ENCODE measurements at regions not wholly inside any gene's neighbourhood (a gene's known extent, or its start where the extent isn't known, plus 50 kb on each side); places are given as distances from the start of the nearest gene placed in this dataset.

DNA sequence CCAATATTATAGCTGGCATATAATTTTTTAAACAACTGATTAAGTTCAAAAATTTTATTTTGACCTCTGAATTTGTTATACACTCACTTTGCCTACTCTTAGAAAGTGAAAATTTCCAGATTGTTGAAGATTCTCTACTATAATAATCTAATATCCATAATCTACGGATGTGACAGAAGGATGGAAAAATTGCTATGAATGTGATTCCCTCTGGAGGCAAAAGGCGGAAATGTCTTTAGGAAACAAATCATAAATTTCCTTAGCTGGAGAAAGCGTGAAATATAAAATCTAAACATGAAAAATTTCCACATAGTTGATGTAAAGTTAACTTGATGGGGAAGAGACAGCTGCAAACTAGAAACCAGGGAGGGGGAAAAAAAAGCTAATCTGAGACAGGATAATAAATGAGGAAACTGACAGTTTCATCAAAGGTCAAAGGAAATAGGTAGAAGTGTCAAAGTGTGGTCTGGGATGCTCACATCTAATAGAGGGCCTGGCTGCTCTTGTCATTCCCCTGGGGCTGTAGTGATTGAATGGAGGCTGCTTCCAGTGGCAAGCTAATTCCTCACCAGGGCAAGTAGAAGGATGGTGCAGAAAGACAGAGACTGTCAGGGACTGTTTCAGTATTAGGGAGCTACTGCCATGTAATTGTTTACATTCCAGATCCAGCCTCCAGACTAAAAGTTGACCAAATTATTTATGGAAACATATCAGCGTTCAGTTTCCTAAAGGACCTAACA is 264.5 kb downstream of the SDHAF3 start:
- DNase-seq (ENCODE audit: low read depth): no peak
- no peak overlapping the region for H3K4me3 ChIP-seq (ENCODE audit: low read depth, low read length)
- no peaks in the 10 kb centered on the region for H3K36me3 ChIP-seq (ENCODE audit: control insufficient read depth, insufficient read depth, low read length)
- no peaks in the 10 kb centered on the region for H3K27me3 ChIP-seq (ENCODE audit: control insufficient read depth, insufficient read depth, low read length)
- TF ChIP-seq, protein P1, sequence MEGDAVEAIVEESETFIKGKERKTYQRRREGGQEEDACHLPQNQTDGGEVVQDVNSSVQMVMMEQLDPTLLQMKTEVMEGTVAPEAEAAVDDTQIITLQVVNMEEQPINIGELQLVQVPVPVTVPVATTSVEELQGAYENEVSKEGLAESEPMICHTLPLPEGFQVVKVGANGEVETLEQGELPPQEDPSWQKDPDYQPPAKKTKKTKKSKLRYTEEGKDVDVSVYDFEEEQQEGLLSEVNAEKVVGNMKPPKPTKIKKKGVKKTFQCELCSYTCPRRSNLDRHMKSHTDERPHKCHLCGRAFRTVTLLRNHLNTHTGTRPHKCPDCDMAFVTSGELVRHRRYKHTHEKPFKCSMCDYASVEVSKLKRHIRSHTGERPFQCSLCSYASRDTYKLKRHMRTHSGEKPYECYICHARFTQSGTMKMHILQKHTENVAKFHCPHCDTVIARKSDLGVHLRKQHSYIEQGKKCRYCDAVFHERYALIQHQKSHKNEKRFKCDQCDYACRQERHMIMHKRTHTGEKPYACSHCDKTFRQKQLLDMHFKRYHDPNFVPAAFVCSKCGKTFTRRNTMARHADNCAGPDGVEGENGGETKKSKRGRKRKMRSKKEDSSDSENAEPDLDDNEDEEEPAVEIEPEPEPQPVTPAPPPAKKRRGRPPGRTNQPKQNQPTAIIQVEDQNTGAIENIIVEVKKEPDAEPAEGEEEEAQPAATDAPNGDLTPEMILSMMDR (IDR thresholded peaks at IDR 0.05; ENCODE audit: insufficient read depth, low read length, poor library complexity, severe bottlenecking): no peak

- Histone ChIP-seq H3K36me3 (ENCODE audit: control insufficient read depth, insufficient read depth, low read length) (no peaks in the 10 kb centered on the region), H3K27me3 (ENCODE audit: control insufficient read depth, insufficient read depth, low read length) (no peaks in the 10 kb centered on the region), H3K4me3 (ENCODE audit: low read depth, low read length) (no peak overlapping the region)
- TF ChIP-seq, protein P1 (IDR thresholded peaks at IDR 0.05; ENCODE audit: insufficient read depth, low read length, poor library complexity, severe bottlenecking): no peak
- no peak for DNase-seq (ENCODE audit: low read depth)
Observed at GRCh38 chr7:97390052-97390451, 272.6 kb downstream of the SDHAF3 start.

DNA sequence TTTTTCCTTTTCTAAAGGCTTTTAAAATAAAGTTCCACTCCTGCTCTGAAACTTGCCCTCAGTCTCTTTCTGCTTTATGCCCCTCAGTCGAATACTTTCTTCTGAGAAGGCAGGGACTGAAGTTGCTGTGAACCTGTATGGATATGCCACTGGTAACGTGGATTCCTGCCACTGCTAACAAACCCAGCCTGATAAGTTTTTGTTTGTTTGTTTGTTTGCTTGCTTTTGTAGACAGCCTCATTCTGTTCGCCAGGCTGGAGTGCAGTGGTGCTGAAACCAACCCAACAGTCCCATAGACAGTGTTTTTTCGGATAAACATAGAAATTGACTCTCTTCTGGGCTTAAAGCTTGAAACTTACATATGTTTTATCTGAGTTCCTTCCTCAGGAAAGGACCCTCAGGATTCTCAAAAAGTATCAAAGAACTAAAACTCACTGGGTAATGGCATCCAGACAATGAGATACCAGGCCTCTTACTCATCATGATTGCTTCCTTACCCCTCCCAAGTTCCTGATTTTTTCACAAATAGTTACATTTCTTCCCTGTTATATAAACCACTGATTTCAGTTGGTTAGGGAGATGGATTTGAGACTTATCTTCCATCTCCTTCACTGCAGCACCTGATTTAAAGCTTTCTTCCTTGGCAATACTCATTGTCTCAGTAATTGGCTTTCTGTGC is 273.6 kb downstream of the SDHAF3 start:
- Histone ChIP-seq H3K36me3 (ENCODE audit: control insufficient read depth, insufficient read depth, low read length) (no peaks in the 10 kb centered on the region), H3K4me3 (ENCODE audit: low read depth, low read length) (no peak overlapping the region), H3K27me3 (ENCODE audit: control insufficient read depth, insufficient read depth, low read length) (no peaks in the 10 kb centered on the region)
- TF ChIP-seq, protein P1 (IDR thresholded peaks at IDR 0.05; ENCODE audit: insufficient read depth, low read length, poor library complexity, severe bottlenecking): no peak
- DNase-seq (ENCODE audit: low read depth): no peak

- H3K36me3 ChIP-seq (ENCODE audit: control insufficient read depth, insufficient read depth, low read length): no peaks in the 10 kb centered on the region
- no peak for DNase-seq (ENCODE audit: low read depth)
- TF ChIP-seq, protein P1 (IDR thresholded peaks at IDR 0.05; ENCODE audit: insufficient read depth, low read length, poor library complexity, severe bottlenecking): no peak
- no peak overlapping the region for H3K4me3 ChIP-seq (ENCODE audit: low read depth, low read length)
- no peaks in the 10 kb centered on the region for H3K27me3 ChIP-seq (ENCODE audit: control insufficient read depth, insufficient read depth, low read length)
Observed at GRCh38 chr7:97401398-97401797, 283.9 kb downstream of the SDHAF3 start.

DNA sequence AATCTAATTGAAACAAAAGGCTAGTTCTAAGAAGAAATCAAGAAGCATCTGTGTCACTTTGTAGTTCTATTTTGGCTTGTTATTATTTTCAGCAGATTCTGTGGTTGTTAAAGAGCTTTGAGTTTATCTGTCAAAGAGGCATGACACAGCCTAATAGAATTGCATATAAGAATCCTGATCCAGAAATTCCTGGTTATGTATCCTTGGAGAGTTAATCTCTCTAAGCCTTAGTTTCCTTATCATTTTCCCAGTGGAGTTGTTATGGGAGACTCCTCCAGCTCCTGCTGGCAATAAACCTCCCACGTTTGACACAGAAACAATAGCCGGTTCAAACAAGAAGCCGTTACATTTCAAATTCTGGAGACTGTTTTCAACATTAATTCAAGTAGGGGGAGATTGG is 288.3 kb downstream of the SDHAF3 start:
- Histone ChIP-seq H3K4me3 (ENCODE audit: low read depth, low read length) (no peak overlapping the region), H3K36me3 (ENCODE audit: control insufficient read depth, insufficient read depth, low read length) (no peaks in the 10 kb centered on the region), H3K27me3 (ENCODE audit: control insufficient read depth, insufficient read depth, low read length) (no peaks in the 10 kb centered on the region)
- DNase-seq (ENCODE audit: low read depth): no peak
- TF ChIP-seq, protein P1 (IDR thresholded peaks at IDR 0.05; ENCODE audit: insufficient read depth, low read length, poor library complexity, severe bottlenecking): no peak
